IMR-90 (cell line): ENCODE measurements at regions not wholly inside any gene's neighbourhood (a gene's known extent, or its start where the extent isn't known, plus 50 kb on each side); places are given as distances from the start of the nearest gene placed in this dataset.

ENCODE experiments used
- ATAC-seq: fragments of 200-7000 bp; cut with Tn5 transposase; 2 replicates; pipeline ENCODE4 v1.9.1; 2020; ENCODE audit warnings: low read depth, mild to moderate bottlenecking, moderate library complexity
- BruUV-seq: library from RNA; stranded (reverse); fragments of 400-500 nt; replicated peaks from 2 replicates; lab custom pipeline; 2021; lab: Mats Ljungman, UMichigan
- CTCF ChIA-PET: fragments of 300-600 bp; formaldehyde crosslinking; extraction: SDS; loops from one replicate; lab custom pipeline; 2021; ENCODE audit warnings: antibody characterized with exemption; lab: Yijun Ruan, JAX
- POLR2A ChIA-PET: fragments of 300-600 bp; sonication (Branson Sonifier 250); formaldehyde crosslinking; loops from one replicate; lab custom pipeline; 2022; ENCODE audit warnings: antibody characterized with exemption; ENCODE audit not compliant: unreplicated experiment; lab: Charles Lee
- DNase-seq: peaks from one replicate; pipeline ENCODE4 v3.0.0; 2013
- H2AFZ ChIP-seq: replicated peaks from 2 replicates; pipeline ENCODE3; 2013; ENCODE audit warnings: low read length, mild to moderate bottlenecking; ENCODE audit not compliant: poor library complexity
- H2AK5ac ChIP-seq: 2 replicates; pipeline ENCODE4 v1.6.1; 2013; ENCODE audit warnings: low read depth, low read length, inconsistent platforms
- H2AK9ac ChIP-seq: replicated peaks from 2 replicates; pipeline ENCODE3; 2013; ENCODE audit warnings: mild to moderate bottlenecking, low read depth, low read length, moderate library complexity; ENCODE audit not compliant: poor library complexity
- H2BK120ac ChIP-seq: 2 replicates; pipeline ENCODE4 v1.6.1; 2013; ENCODE audit warnings: low read depth, low read length, inconsistent platforms
- H2BK15ac ChIP-seq: 3 replicates; pipeline ENCODE4 v1.6.1; 2013; ENCODE audit warnings: low read depth, low read length, inconsistent platforms
- H2BK20ac ChIP-seq: 2 replicates; pipeline ENCODE4 v1.6.1; 2013; ENCODE audit warnings: low read depth, mild to moderate bottlenecking, inconsistent platforms, low read length, moderate library complexity
- H2BK5ac ChIP-seq: 2 replicates; pipeline ENCODE4 v1.6.1; 2013; ENCODE audit warnings: mild to moderate bottlenecking, low read depth, low read length, inconsistent platforms; ENCODE audit not compliant: poor library complexity, severe bottlenecking
- H3K14ac ChIP-seq: replicated peaks from 2 replicates; pipeline ENCODE4 v1.6.1; 2013; ENCODE audit warnings: low read depth, low read length, inconsistent platforms
- H3K18ac ChIP-seq: 2 replicates; pipeline ENCODE4 v1.6.1; 2013; ENCODE audit warnings: low read depth, low read length, control low read depth
- H3K23ac ChIP-seq: 2 replicates; pipeline ENCODE4 v1.6.1; 2013; ENCODE audit warnings: low read depth, low read length, inconsistent platforms
- H3K27ac ChIP-seq: 2 replicates; pipeline ENCODE4 v1.5.1; 2013; ENCODE audit warnings: mild to moderate bottlenecking, control low read depth, low read length; ENCODE audit not compliant: insufficient read depth
- H3K27me3 ChIP-seq: 2 replicates; pipeline ENCODE4 v1.6.1; 2013; ENCODE audit warnings: low read length; ENCODE audit not compliant: control insufficient read depth, insufficient read depth
- H3K36me3 ChIP-seq: 2 replicates; pipeline ENCODE4 v1.6.1; 2013; ENCODE audit warnings: low read length, mixed read lengths; ENCODE audit not compliant: control insufficient read depth, insufficient read depth
- H3K4ac ChIP-seq: 2 replicates; pipeline ENCODE4 v1.6.1; 2013; ENCODE audit warnings: low read depth, low read length, inconsistent platforms
- H3K4me1 ChIP-seq: 2 replicates; pipeline ENCODE4 v1.6.1; 2013; ENCODE audit warnings: low read length, mixed read lengths; ENCODE audit not compliant: control insufficient read depth, insufficient read depth
- H3K4me2 ChIP-seq: 2 replicates; pipeline ENCODE4 v1.6.1; 2013; ENCODE audit warnings: low read depth, mild to moderate bottlenecking, control low read depth, low read length, moderate library complexity
- H3K4me3 ChIP-seq: 2 replicates; pipeline ENCODE4 v1.5.1; 2013; ENCODE audit warnings: low read depth, mild to moderate bottlenecking, control low read depth, low read length, moderate library complexity; ENCODE audit not compliant: insufficient read depth
- H3K56ac ChIP-seq: 2 replicates; pipeline ENCODE4 v1.6.1; 2013; ENCODE audit warnings: low read length, inconsistent platforms; ENCODE audit not compliant: insufficient read depth; ENCODE audit errors: extremely low read depth
- H3K79me1 ChIP-seq, 2 experiments: 2 replicates each; pipeline ENCODE4 v1.6.1; 2013; ENCODE audit warnings: low read length in 2 of 2, inconsistent platforms in 1 of 2, low read depth in 1 of 2
- H3K9ac ChIP-seq: 2 replicates; pipeline ENCODE4 v1.6.1; 2013; ENCODE audit warnings: low read depth, low read length, control low read depth
- H3K9me1 ChIP-seq: 2 replicates; pipeline ENCODE4 v1.6.1; 2013; ENCODE audit warnings: low read length, inconsistent platforms; ENCODE audit not compliant: insufficient read depth
- H3K9me3 ChIP-seq: 2 replicates; pipeline ENCODE4 v1.6.1; 2013; ENCODE audit warnings: low read length; ENCODE audit not compliant: control insufficient read depth, insufficient read depth
- H4K20me1 ChIP-seq: 2 replicates; pipeline ENCODE4 v1.6.1; 2013; ENCODE audit warnings: low read length, inconsistent platforms; ENCODE audit not compliant: insufficient read depth
- H4K5ac ChIP-seq: 2 replicates; pipeline ENCODE4 v1.6.1; 2013; ENCODE audit warnings: mild to moderate bottlenecking, low read depth, low read length, control low read depth
- H4K8ac ChIP-seq, 2 experiments: 2 replicates each; pipeline ENCODE4 v1.6.1; 2013; ENCODE audit warnings: low read depth in 2 of 2, low read length in 2 of 2, control low read depth in 1 of 2, inconsistent platforms in 1 of 2
- H4K91ac ChIP-seq: 2 replicates; pipeline ENCODE4 v1.6.1; 2013; ENCODE audit warnings: low read depth, low read length, inconsistent platforms; ENCODE audit not compliant: insufficient read depth
- BHLHE40 ChIP-seq: fragments of 150-350 bp; IDR thresholded peaks from 2 replicates; pipeline ENCODE4 v1.6.1; 2016; ENCODE audit warnings: mild to moderate bottlenecking, low read depth, low read length
- CEBPB ChIP-seq: IDR thresholded peaks from 2 replicates; pipeline ENCODE4 v1.6.1; 2012; ENCODE audit warnings: low read depth, low read length, improper control_type of control experiment
- CHD1 ChIP-seq: IDR thresholded peaks from 2 replicates; pipeline ENCODE4 v1.6.1; 2012; ENCODE audit warnings: low read depth, low read length, improper control_type of control experiment
- CTCF ChIP-seq: conservative IDR thresholded peaks from 2 replicates; pipeline ENCODE4 v1.5.1; 2012; ENCODE audit warnings: mild to moderate bottlenecking, low read depth, low read length, improper control_type of control experiment
- ELK1 ChIP-seq: fragments of 150-350 bp; IDR thresholded peaks from 2 replicates; pipeline ENCODE4 v1.6.1; 2016; ENCODE audit warnings: low read depth, mild to moderate bottlenecking, low read length, moderate library complexity, borderline replicate concordance
- FOS ChIP-seq: fragments of 150-350 bp; IDR thresholded peaks from 2 replicates; pipeline ENCODE4 v1.6.1; 2016; ENCODE audit warnings: low read depth, low read length
- MAFK ChIP-seq: IDR thresholded peaks from 2 replicates; pipeline ENCODE4 v1.6.1; 2012; ENCODE audit warnings: low read depth, low read length, improper control_type of control experiment
- MAZ ChIP-seq: IDR thresholded peaks from 2 replicates; pipeline ENCODE4 v1.6.1; 2012; ENCODE audit warnings: low read depth, mild to moderate bottlenecking, low read length, improper control_type of control experiment, moderate library complexity, borderline replicate concordance
- MXI1 ChIP-seq: IDR thresholded peaks from 2 replicates; pipeline ENCODE4 v1.6.1; 2012; ENCODE audit warnings: low read depth, mild to moderate bottlenecking, low read length, moderate library complexity, borderline replicate concordance
- NFE2L2 ChIP-seq: fragments of 150-350 bp; IDR thresholded peaks from 2 replicates; pipeline ENCODE4 v1.6.1; 2016; ENCODE audit warnings: low read depth, mild to moderate bottlenecking, low read length
- POLR2A ChIP-seq: IDR thresholded peaks from 2 replicates; pipeline ENCODE4 v1.6.1; 2012; ENCODE audit warnings: mild to moderate bottlenecking, low read depth, low read length
- RAD21 ChIP-seq: IDR thresholded peaks from 2 replicates; pipeline ENCODE4 v1.6.1; 2012; ENCODE audit warnings: low read length, improper control_type of control experiment
- RCOR1 ChIP-seq: IDR thresholded peaks from 2 replicates; pipeline ENCODE4 v1.6.1; 2012; ENCODE audit warnings: mild to moderate bottlenecking, low read length, improper control_type of control experiment; ENCODE audit not compliant: insufficient replicate concordance
- RFX5 ChIP-seq: IDR thresholded peaks from 2 replicates; pipeline ENCODE4 v1.8.0; 2012; ENCODE audit warnings: low read depth, mild to moderate bottlenecking, low read length, moderate library complexity
- SMC3 ChIP-seq: fragments of 150-350 bp; IDR thresholded peaks from 2 replicates; pipeline ENCODE4 v1.6.1; 2016; ENCODE audit warnings: low read depth, mild to moderate bottlenecking, antibody characterized with exemption, low read length, moderate library complexity
- USF2 ChIP-seq: fragments of 150-350 bp; IDR thresholded peaks from 2 replicates; pipeline ENCODE4 v1.6.1; 2017; ENCODE audit warnings: mild to moderate bottlenecking, antibody characterized with exemption, low read length, low read depth
- WGBS, 2 experiments: methylation state at CpG; one replicate each; pipeline versions ENCODE4 v1.1.5 to v1.1.7; 2013; ENCODE audit warnings: missing lambda C conversion rate in 2 of 2; ENCODE audit not compliant: insufficient read length in 1 of 2; ENCODE audit errors: extremely low coverage in 2 of 2; 5-methylcytosine and 5-hydroxymethylcytosine counted together
- dilution Hi-C: fragments of 300-500 bp; cut with HindIII; formaldehyde crosslinking; loops from one replicate; pipeline ENCODE4 v1.14.3; 2018; ENCODE audit warnings: low sequenced_read_pairs; ENCODE audit not compliant: unreplicated experiment
- in situ Hi-C: fragments of 300-500 bp; cut with MboI; formaldehyde crosslinking; loops from 3 replicates; pipeline ENCODE4 v1.14.3; 2019; ENCODE audit warnings: low sequenced_read_pairs, inconsistent platforms, mixed read lengths
- intact Hi-C: fragments of 100-400 bp; cut with micrococcal nuclease; formaldehyde crosslinking; loops from 2 replicates; pipeline ENCODE4 v1.10.0; 2022

- 40% methylated on average over 1 of the region's 11 CpGs; no CpG with 5 or more reads in 1 of the 2 experiments for whole genome bisulfite sequencing, 2 experiments
- H4K91ac ChIP-seq: no peak overlapping the region
- no peak for DNase-seq
- H3K4me1 ChIP-seq: no peaks in the 10 kb centered on the region
- H2BK15ac ChIP-seq: no peak overlapping the region
- no peak overlapping the region for H3K56ac ChIP-seq
- H4K8ac ChIP-seq: no peak overlapping the region
- intact Hi-C loops: no loop called here
- H4K20me1 ChIP-seq: no peaks in the 10 kb centered on the region
- no peak overlapping the region for H3K4me2 ChIP-seq
- H2BK20ac ChIP-seq: no peak overlapping the region
- ChIA-PET POLR2A (no interaction called here), CTCF (no interaction called here)
- no peak overlapping the region for H2AK5ac ChIP-seq
- H3K27me3 ChIP-seq: no peaks in the 10 kb centered on the region
- no peak overlapping the region for H3K14ac ChIP-seq
- H2AK9ac ChIP-seq: no peak overlapping the region
- no peak overlapping the region for H3K9ac ChIP-seq
- H3K9me3 ChIP-seq: peaks cover 28% of the 10 kb centered on the region
- no peak overlapping the region for H3K27ac ChIP-seq
- H3K36me3 ChIP-seq: no peaks in the 10 kb centered on the region
- no peak for TF ChIP-seq BHLHE40
- TF ChIP-seq FOS: no peak
- no peak for TF ChIP-seq NFE2L2
- TF ChIP-seq MAFK: no peak
- no peak for TF ChIP-seq RFX5
- TF ChIP-seq MAZ: no peak
- no peak for TF ChIP-seq USF2
- TF ChIP-seq CHD1: no peak
- TF ChIP-seq RCOR1: no peak
- no peak for TF ChIP-seq MXI1
- no peak for TF ChIP-seq RAD21
- no peak for TF ChIP-seq CEBPB
- no peak for TF ChIP-seq POLR2A
- no peak for TF ChIP-seq ELK1
- no peak for TF ChIP-seq CTCF
- TF ChIP-seq SMC3: no peak
- in situ Hi-C loops: no loop called here
- no peak for ATAC-seq
- H3K4me3 ChIP-seq: no peak overlapping the region
- BruUV-seq: no TSS peak
- no peak overlapping the region for H3K23ac ChIP-seq
- H3K4ac ChIP-seq: no peak overlapping the region
- no peak overlapping the region for H3K18ac ChIP-seq
- no peak overlapping the region for H4K5ac ChIP-seq
- no peaks in the 10 kb centered on the region for H3K9me1 ChIP-seq
- no peak overlapping the region for H2AFZ ChIP-seq
- no peak overlapping the region for H2BK120ac ChIP-seq
- dilution Hi-C loops: no loop called here
- H2BK5ac ChIP-seq: no peak overlapping the region
- H3K79me1 ChIP-seq: no peaks in the 10 kb centered on the region
These were observed 196.9 kb upstream of the SLC24A3 start for GRCh38 chr20:19015351-19016139.
